T-cell (primary cell): ENCODE measurements at regions not wholly inside any gene's neighbourhood (a gene's known extent, or its start where the extent isn't known, plus 50 kb on each side); places are given as distances from the start of the nearest gene placed in this dataset.
A peak's percentile ranks its signal among the peaks of the same experiment; 100 is the strongest.

Experiments
- ATAC-seq, 4 experiments: fragments of 200-7000 bp in 3 of 4; fragments of 150-1000 bp in 1 of 4; cut with Tn5 transposase; replicated peaks in 1 of 4; 1 replicate in 3 of 4; 2 replicates in 1 of 4; pipeline ENCODE4 v1.10.0; 2021; ENCODE audit warnings: moderate library complexity in 3 of 4, mild to moderate bottlenecking in 2 of 4, moderate number of reproducible peaks in 1 of 4
- CTCF ChIA-PET, 2 donors: fragments of 300-600 bp; sonication (Branson Sonifier 250); formaldehyde crosslinking; loops; one replicate each; lab custom pipeline; 2022; ENCODE audit warnings: antibody characterized with exemption in 2 of 2; lab: Charles Lee
- POLR2A ChIA-PET, 2 donors: fragments of 300-600 bp; sonication (Branson Sonifier 250); formaldehyde crosslinking; loops; one replicate each; lab custom pipeline; 2022; ENCODE audit warnings: antibody characterized with exemption in 2 of 2; lab: Charles Lee
- DNase-seq, 35 experiments: peaks; one replicate each; pipeline versions ENCODE4 v3.0.0 to v3.0.0-alpha.2; 2013 to 2023
- H3K27ac ChIP-seq: one replicate; pipeline ENCODE4 v1.5.1; 2013; ENCODE audit warnings: low read length
- H3K27me3 ChIP-seq, 2 experiments: replicated peaks in 1 of 2; 1 replicate in 1 of 2; 2 replicates in 1 of 2; pipeline versions ENCODE4 v1.6.1 to v1.7.0; 2013; ENCODE audit warnings: low read length in 1 of 2, mixed read lengths in 1 of 2; ENCODE audit not compliant: control insufficient read depth in 2 of 2, insufficient read depth in 2 of 2; ENCODE audit errors: extremely low read depth in 1 of 2
- H3K36me3 ChIP-seq, 2 donors: 1 replicate in 1 of 2; 2 replicates in 1 of 2; pipeline versions ENCODE4 v1.6.1 to v1.7.0; 2013; ENCODE audit warnings: low read length in 1 of 2; ENCODE audit not compliant: control insufficient read depth in 2 of 2, insufficient read depth in 1 of 2; ENCODE audit errors: extremely low read depth in 1 of 2
- H3K4me1 ChIP-seq, 2 experiments: 1 replicate in 1 of 2; 2 replicates in 1 of 2; pipeline versions ENCODE4 v1.6.1 to v1.7.0; 2013; ENCODE audit warnings: low read length in 2 of 2, mixed read lengths in 1 of 2; ENCODE audit not compliant: insufficient read depth in 2 of 2, control insufficient read depth in 1 of 2; ENCODE audit errors: extremely low read depth in 1 of 2
- H3K4me3 ChIP-seq, 2 donors: 1 replicate in 1 of 2; 2 replicates in 1 of 2; pipeline versions ENCODE4 v1.5.1 to v1.7.0; 2013; ENCODE audit warnings: mild to moderate bottlenecking in 2 of 2, low read length in 1 of 2, moderate library complexity in 1 of 2; ENCODE audit not compliant: control insufficient read depth in 1 of 2; ENCODE audit errors: extremely low read depth in 1 of 2
- H3K9me3 ChIP-seq: 2 replicates; pipeline ENCODE4 v1.7.0; 2013
- H3K27ac Mint-ChIP-seq, 2 donors: one replicate each; pipeline ENCODE4 v1.8.0; 2020 to 2021; ENCODE audit warnings: mild to moderate bottlenecking in 2 of 2, mixed read lengths in 2 of 2
- H3K27me3 Mint-ChIP-seq, 2 donors: one replicate each; pipeline ENCODE4 v1.8.0; 2021 to 2022; ENCODE audit warnings: mixed read lengths in 2 of 2
- H3K36me3 Mint-ChIP-seq: one replicate; pipeline ENCODE4 v1.8.0; 2021; ENCODE audit warnings: mixed read lengths
- H3K4me1 Mint-ChIP-seq, 3 donors: one replicate each; pipeline ENCODE4 v1.8.0; 2020 to 2022; ENCODE audit warnings: mixed read lengths in 3 of 3, mild to moderate bottlenecking in 1 of 3
- H3K4me3 Mint-ChIP-seq, 3 donors: one replicate each; pipeline ENCODE4 v1.8.0; 2020 to 2022; ENCODE audit warnings: mild to moderate bottlenecking in 3 of 3, mixed read lengths in 3 of 3, moderate library complexity in 3 of 3
- H3K9me3 Mint-ChIP-seq, 3 donors: one replicate each; pipeline ENCODE4 v1.8.0; 2020 to 2022; ENCODE audit warnings: mixed read lengths in 3 of 3
- WGBS: methylation state at CpG from one replicate; pipeline ENCODE4 v1.1.5; 2013; ENCODE audit warnings: missing lambda C conversion rate; ENCODE audit not compliant: insufficient coverage; 5-methylcytosine and 5-hydroxymethylcytosine counted together

DNA sequence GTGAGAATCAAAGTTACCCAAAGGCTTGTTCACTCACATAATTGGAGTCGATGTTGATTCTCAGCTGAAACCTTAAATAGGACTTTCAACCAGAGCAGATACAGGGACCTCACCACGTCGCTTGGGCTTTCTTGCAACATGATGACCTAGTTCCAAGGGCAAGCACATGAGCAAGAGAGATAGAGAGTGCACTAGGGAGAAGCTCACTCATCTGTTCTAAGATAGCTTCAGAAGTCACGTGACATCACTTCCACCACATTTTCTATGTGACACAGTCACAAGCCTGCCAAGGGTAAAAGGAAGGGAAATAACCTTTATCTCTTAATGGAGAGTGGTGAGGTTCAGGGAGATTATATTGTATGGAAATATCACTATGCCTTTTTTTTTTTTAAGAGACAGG, 470.1 kb upstream of the PLXNA2 start:
- no CpG with 5 or more reads among the region's 4 CpGs for WGBS
- DNase-seq (no peak), ATAC-seq (no peak)
- Mint-ChIP-seq H3K36me3 (no peaks in the 10 kb centered on the region), H3K9me3 (peaks cover under 1 to 3% (median 3%) of the 10 kb centered on the region in 3 donors), H3K4me3 (no peak overlapping the region), H3K27ac (no peak overlapping the region), H3K27me3 (peaks cover 0 to 4% of the 10 kb centered on the region in 2 donors), H3K4me1 (no peaks in the 10 kb centered on the region)
- Histone ChIP-seq H3K4me1 (no peaks in the 10 kb centered on the region), H3K27ac (no peak overlapping the region), H3K9me3 (no peaks in the 10 kb centered on the region), H3K4me3 (no peak overlapping the region), H3K36me3 (no peaks in the 10 kb centered on the region), H3K27me3 (no peaks in the 10 kb centered on the region)
- CTCF ChIA-PET = interaction anchor here in 1 of 2 donors (0.6 kb wide), 1 partner anchor 61 kb away, joined by 4 read pairs; no protein-coding TSS in a partner anchor
- POLR2A ChIA-PET = no interaction called here

DNA sequence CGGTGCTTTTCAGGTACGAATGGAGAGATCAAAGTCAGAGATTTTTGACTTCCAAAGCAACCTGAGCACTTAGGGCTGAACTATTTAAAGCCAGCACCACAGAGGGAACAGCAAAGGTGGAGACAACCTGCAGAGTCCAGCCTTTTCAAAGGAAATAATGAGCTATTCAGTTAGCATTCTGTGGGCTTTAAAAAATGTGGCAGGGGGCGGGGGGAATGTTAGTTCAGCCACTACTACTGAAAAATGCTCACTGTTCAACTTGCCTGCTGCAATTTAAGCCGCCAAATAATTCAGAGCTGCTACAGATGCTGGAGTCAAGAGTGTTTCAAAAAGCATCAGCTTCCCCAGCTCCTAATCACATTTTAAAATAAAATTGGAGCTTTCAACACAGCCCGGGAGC, 473.3 kb upstream of the PLXNA2 start:
- ChIA-PET CTCF (no interaction called here), POLR2A (no interaction called here)
- ATAC-seq = no peak

DNA sequence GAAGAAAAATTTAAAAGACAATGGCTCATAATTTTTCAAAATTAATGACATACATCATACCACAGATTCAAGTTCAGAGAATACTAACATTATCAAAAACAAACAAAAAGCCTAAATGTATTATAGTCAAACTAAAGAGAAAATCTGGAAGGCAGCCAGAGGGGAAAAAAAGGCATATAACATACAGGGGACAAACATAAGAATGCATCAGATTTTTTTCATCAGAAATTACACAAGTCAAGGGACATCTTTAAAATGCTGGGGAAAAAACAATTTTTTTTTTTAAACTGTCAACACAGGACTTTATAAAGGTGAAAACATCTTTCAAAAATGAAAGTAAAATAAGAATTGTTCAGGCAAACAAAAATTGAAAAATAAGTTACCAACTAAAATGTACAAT, 478.4 kb upstream of the PLXNA2 start:
- ChIA-PET POLR2A (interaction anchor here in 1 of 2 donors (0.6 kb wide), 1 partner anchor 28 kb away, joined by 5 read pairs; no protein-coding TSS in a partner anchor), CTCF (no interaction called here)
- H3K27me3 Mint-ChIP-seq = peaks cover 0 to 4% of the 10 kb centered on the region in 2 donors
- Histone ChIP-seq H3K27me3 (no peaks in the 10 kb centered on the region), H3K9me3 (peaks cover 10% of the 10 kb centered on the region), H3K4me3 (no peak overlapping the region), H3K27ac (no peak overlapping the region), H3K4me1 (no peaks in the 10 kb centered on the region), H3K36me3 (no peaks in the 10 kb centered on the region)
- H3K9me3 Mint-ChIP-seq = peaks cover 7 to 36% (median 31%) of the 10 kb centered on the region in 3 donors
- H3K36me3 Mint-ChIP-seq = no peaks in the 10 kb centered on the region
- no peak overlapping the region for H3K4me3 Mint-ChIP-seq
- no peak for ATAC-seq
- no peaks in the 10 kb centered on the region for H3K4me1 Mint-ChIP-seq
- DNase-seq = no peak
- H3K27ac Mint-ChIP-seq = no peak overlapping the region

More for the DNA sequence above, 473.3 kb upstream of the PLXNA2 start:
- peaks cover 5% of the 10 kb centered on the region for H3K9me3 ChIP-seq
- H3K27me3 ChIP-seq = no peaks in the 10 kb centered on the region
- no peak overlapping the region for H3K4me3 ChIP-seq
- WGBS = 80% methylated on average over 2 of the region's 5 CpGs
- no peak overlapping the region for H3K27ac ChIP-seq
- H3K27me3 Mint-ChIP-seq = peaks cover 0 to 4% of the 10 kb centered on the region in 2 donors
- no peaks in the 10 kb centered on the region for H3K36me3 ChIP-seq
- no peak overlapping the region for H3K27ac Mint-ChIP-seq
- H3K4me3 Mint-ChIP-seq = no peak overlapping the region
- peaks cover 7 to 22% (median 19%) of the 10 kb centered on the region in 3 donors for H3K9me3 Mint-ChIP-seq
- H3K4me1 Mint-ChIP-seq = no peaks in the 10 kb centered on the region
- H3K4me1 ChIP-seq = no peaks in the 10 kb centered on the region
- DNase-seq = no peak
- H3K36me3 Mint-ChIP-seq = no peaks in the 10 kb centered on the region

DNA sequence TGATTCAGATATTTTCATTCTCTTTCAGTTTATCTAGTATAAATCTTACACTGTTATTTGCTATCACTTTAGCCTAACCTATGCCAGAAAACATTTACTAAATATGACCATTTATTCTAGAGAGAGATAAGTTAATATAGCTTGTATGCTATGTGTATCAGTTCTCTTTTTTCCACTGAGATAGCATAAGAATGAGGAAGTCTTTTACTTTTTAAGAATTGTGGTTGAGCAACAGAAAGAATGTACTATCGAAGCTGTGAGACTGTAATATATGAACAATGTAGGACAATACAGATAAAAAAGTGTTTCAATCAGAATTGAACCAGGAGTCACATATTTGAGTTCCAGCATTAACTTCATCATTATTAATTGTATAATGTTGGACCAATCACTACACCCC, 479.9 kb upstream of the PLXNA2 start:
- Histone ChIP-seq H3K4me1 (no peaks in the 10 kb centered on the region), H3K27me3 (no peaks in the 10 kb centered on the region), H3K9me3 (peaks cover 10% of the 10 kb centered on the region), H3K36me3 (no peaks in the 10 kb centered on the region), H3K4me3 (no peak overlapping the region), H3K27ac (no peak overlapping the region)
- Mint-ChIP-seq H3K4me1 (no peaks in the 10 kb centered on the region), H3K4me3 (no peak overlapping the region), H3K27ac (no peak overlapping the region), H3K9me3 (peaks cover 5 to 34% (median 31%) of the 10 kb centered on the region in 3 donors), H3K27me3 (peaks cover 0 to 1% of the 10 kb centered on the region in 2 donors), H3K36me3 (no peaks in the 10 kb centered on the region)
- DNase-seq (no peak), ATAC-seq (no peak)
- no CpG with 5 or more reads among the region's 1 CpG for WGBS
- POLR2A ChIA-PET = no interaction called here
- CTCF ChIA-PET = no interaction called here

DNA sequence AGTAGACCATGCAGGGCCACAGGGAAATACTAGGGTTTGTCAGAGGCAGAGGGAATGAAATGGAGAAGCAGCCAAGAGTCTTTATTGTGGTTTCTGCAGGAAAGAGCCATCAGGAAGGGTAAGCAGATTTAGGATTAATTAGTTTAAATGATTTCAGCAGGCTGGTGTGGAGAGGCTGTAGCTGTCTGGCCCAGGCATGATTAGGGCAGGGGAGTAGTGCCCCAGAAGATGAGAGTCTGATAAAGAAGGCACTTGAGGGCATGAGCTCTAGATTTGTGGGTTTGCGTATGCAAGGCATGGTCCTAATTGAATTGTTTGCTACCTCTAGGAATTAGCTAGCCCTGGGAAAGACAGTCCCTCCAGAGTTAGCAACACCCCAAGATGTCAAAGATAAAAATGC, 484.6 kb upstream of the PLXNA2 start:
- ChIA-PET CTCF (no interaction called here), POLR2A (interaction anchor here in 1 of 2 donors (0.5 kb wide), 1 partner anchor 75 kb away, joined by 5 read pairs; no protein-coding TSS in a partner anchor)
- Mint-ChIP-seq H3K27me3 (no peaks in the 10 kb centered on the region), H3K36me3 (no peaks in the 10 kb centered on the region), H3K27ac (no peak overlapping the region), H3K9me3 (peaks cover 0 to 4% (median 4%) of the 10 kb centered on the region in 3 donors), H3K4me1 (peaks cover 0 to 12% (median 6%) of the 10 kb centered on the region in 3 donors), H3K4me3 (no peak overlapping the region)
- Histone ChIP-seq H3K9me3 (no peaks in the 10 kb centered on the region), H3K27ac (no peak overlapping the region), H3K4me3 (no peak overlapping the region), H3K27me3 (no peaks in the 10 kb centered on the region), H3K4me1 (no peaks in the 10 kb centered on the region), H3K36me3 (no peaks in the 10 kb centered on the region)
- ATAC-seq (no peak), DNase-seq (no peak)
- WGBS = no CpG with 5 or more reads among the region's 1 CpG

DNA sequence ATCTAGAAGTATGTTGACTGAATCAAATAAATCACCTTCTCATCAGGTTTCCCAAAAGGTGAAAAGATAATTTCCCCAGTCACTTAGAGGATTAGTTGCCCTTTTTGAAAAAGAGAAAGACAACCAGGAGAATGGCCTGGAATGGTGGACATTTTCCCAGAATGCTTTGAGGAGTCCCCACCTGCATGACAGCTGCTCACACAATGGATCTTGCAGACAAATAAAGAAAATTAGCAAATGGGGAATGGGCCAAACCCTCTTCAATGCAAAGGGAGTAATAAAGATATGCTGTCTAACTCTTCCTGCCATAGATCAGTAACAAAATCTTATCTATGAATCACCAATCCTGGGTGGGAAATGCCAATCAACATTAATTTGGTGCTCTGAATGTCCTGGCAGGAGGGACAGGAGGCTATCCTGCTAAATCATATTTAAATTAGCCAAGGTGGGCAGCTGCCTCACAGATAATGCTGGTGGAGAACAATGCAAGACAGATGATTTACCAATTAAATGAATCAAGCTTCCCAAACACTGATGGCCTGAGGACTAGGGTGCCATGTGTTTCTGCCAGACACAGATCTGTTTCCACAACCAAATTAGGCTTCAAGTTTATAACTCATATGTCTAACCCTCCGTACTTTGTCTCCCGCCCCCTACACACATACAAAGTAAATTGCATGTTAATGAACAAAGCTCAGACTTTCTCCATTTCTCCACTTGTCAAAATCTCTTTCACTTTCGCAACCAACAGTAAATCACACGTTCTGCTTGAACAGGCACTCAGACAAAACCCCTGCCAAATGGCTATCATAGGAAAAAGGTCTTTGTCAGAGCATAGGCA, 488.0 kb upstream of the PLXNA2 start:
- ChIA-PET POLR2A (no interaction called here), CTCF (interaction anchor here in 1 of 2 donors (0.5 kb wide), 1 partner anchor 47 kb away, joined by 3 read pairs; no protein-coding TSS in a partner anchor)
- Histone ChIP-seq H3K4me3 (no peak overlapping the region), H3K9me3 (no peaks in the 10 kb centered on the region), H3K27ac (no peak overlapping the region), H3K4me1 (no peaks in the 10 kb centered on the region), H3K36me3 (no peaks in the 10 kb centered on the region), H3K27me3 (no peaks in the 10 kb centered on the region)
- H3K4me1 Mint-ChIP-seq = peaks cover 0 to 12% (median 6%) of the 10 kb centered on the region in 3 donors
- 0% methylated on average over 3 of the region's 4 CpGs for WGBS
- no peaks in the 10 kb centered on the region for H3K27me3 Mint-ChIP-seq
- no peak overlapping the region for H3K27ac Mint-ChIP-seq
- H3K9me3 Mint-ChIP-seq = peaks cover 0 to 7% (median 0%) of the 10 kb centered on the region in 3 donors
- DNase-seq = no peak
- H3K36me3 Mint-ChIP-seq = no peaks in the 10 kb centered on the region
- ATAC-seq = no peak
- peak overlapping the region in 1 of 3 donors; percentile 2 for H3K4me3 Mint-ChIP-seq
